ENCODE measurements at regions not wholly inside any gene's neighbourhood (a gene's known extent, or its start where the extent isn't known, plus 50 kb on each side); places are given as distances from the start of the nearest gene placed in this dataset.

DNA sequence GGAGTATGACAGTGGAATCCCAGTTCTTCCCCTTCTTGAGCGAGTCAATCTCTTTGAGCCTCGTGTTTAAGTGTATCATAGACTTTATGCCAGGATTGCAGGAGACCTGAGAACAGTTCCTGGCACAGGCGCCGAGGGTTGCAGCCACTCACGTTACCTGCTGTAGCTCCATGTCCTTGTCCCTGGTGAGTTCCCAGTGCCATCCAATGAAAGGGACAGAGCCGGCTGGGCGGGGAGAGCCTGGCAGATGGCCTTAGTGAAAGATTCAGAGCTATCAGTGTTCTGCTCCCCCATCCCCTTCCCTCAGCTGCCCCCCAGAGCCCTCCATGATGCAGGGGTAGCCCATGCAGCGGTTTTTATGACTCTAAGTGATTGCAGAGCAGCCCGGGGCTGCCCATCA lies 554.0 kb downstream of the BNC2 start:
- intact Hi-C loops (cut with micrococcal nuclease): no loop called here

DNA sequence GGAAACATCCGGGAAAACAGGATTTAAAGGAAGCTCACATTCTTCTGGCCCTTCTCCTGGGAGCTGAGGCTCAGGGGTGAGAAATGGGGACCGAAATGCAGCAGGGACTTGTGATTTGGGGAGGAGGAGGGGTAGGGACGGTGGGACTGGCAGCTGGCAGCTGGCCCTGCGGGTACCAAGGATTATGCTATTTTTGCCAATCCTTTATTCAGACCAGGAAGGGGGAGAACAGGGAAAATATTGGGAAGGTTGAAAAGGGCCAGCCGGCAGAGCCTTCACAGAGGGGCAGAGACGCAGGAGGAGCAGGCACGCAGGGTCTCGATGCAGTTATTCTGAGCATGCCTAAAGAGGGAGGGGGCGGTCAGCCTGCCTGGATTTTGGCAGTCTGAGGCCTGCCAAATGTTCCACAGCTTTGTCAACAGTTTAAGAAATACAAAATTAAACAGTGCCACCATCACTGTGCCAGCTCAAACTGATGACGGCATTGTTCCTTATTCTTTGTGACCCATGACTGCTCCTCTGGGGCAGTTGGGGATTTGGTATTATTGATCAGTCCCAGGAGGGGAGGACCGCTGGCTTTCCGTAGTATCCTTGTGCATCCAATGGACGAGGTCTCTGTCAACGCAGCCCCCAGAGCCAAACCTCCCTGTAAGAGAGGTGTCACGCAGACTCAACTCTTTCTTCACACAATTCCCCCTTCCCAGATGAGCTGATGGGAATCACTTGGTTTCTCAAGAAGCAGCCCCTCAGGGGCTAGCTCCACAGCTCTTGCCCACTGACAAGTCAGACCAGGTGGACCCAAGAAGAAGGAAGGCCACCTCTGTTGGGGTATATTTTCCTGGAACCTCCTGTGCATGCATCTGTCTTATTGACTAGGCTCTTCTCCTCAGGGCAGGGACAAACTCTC lies 553.3 kb downstream of the BNC2 start:
- POLR2A ChIA-PET: interaction anchor here (0.7 kb wide), 1 partner anchor 158 kb away, joined by 3 read pairs; no protein-coding TSS in a partner anchor
- Mint-ChIP-seq H3K27ac (ENCODE audit: low read depth, unreplicated experiment) (no peak overlapping the region), H3K4me3 (ENCODE audit: unreplicated experiment) (no peak overlapping the region), H3K9me3 (ENCODE audit: unreplicated experiment) (no peaks in the 10 kb centered on the region), H3K27me3 (ENCODE audit: insufficient read depth, unreplicated experiment) (no peaks in the 10 kb centered on the region), H3K4me1 (ENCODE audit: insufficient read depth, unreplicated experiment) (no peaks in the 10 kb centered on the region), H3K36me3 (ENCODE audit: insufficient read depth, unreplicated experiment) (no peaks in the 10 kb centered on the region)
- TF ChIP-seq, protein P1, sequence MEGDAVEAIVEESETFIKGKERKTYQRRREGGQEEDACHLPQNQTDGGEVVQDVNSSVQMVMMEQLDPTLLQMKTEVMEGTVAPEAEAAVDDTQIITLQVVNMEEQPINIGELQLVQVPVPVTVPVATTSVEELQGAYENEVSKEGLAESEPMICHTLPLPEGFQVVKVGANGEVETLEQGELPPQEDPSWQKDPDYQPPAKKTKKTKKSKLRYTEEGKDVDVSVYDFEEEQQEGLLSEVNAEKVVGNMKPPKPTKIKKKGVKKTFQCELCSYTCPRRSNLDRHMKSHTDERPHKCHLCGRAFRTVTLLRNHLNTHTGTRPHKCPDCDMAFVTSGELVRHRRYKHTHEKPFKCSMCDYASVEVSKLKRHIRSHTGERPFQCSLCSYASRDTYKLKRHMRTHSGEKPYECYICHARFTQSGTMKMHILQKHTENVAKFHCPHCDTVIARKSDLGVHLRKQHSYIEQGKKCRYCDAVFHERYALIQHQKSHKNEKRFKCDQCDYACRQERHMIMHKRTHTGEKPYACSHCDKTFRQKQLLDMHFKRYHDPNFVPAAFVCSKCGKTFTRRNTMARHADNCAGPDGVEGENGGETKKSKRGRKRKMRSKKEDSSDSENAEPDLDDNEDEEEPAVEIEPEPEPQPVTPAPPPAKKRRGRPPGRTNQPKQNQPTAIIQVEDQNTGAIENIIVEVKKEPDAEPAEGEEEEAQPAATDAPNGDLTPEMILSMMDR (IDR thresholded peaks at IDR 0.05; ENCODE audit: unreplicated experiment): no peak
- intact Hi-C loops (cut with micrococcal nuclease): no loop called here
- no peak for DNase-seq (ENCODE audit: unreplicated experiment)
- CTCF ChIA-PET: no interaction called here
- no TSS peak for BruUV-seq (replicated peaks)

More for the DNA sequence above, 554.0 kb downstream of the BNC2 start:
- Mint-ChIP-seq H3K27ac (ENCODE audit: low read depth, unreplicated experiment) (no peak overlapping the region), H3K4me1 (ENCODE audit: insufficient read depth, unreplicated experiment) (no peaks in the 10 kb centered on the region), H3K36me3 (ENCODE audit: insufficient read depth, unreplicated experiment) (no peaks in the 10 kb centered on the region), H3K9me3 (ENCODE audit: unreplicated experiment) (no peaks in the 10 kb centered on the region), H3K4me3 (ENCODE audit: unreplicated experiment) (no peak overlapping the region), H3K27me3 (ENCODE audit: insufficient read depth, unreplicated experiment) (no peaks in the 10 kb centered on the region)
- ChIA-PET POLR2A (interaction anchor here (0.6 kb wide), 1 partner anchor 50 kb away, joined by 3 read pairs; no protein-coding TSS in a partner anchor), CTCF (no interaction called here)
- no peak for DNase-seq (ENCODE audit: unreplicated experiment)
- TF ChIP-seq, protein P1 (IDR thresholded peaks at IDR 0.05; ENCODE audit: unreplicated experiment): no peak
- BruUV-seq (replicated peaks): no TSS peak

DNA sequence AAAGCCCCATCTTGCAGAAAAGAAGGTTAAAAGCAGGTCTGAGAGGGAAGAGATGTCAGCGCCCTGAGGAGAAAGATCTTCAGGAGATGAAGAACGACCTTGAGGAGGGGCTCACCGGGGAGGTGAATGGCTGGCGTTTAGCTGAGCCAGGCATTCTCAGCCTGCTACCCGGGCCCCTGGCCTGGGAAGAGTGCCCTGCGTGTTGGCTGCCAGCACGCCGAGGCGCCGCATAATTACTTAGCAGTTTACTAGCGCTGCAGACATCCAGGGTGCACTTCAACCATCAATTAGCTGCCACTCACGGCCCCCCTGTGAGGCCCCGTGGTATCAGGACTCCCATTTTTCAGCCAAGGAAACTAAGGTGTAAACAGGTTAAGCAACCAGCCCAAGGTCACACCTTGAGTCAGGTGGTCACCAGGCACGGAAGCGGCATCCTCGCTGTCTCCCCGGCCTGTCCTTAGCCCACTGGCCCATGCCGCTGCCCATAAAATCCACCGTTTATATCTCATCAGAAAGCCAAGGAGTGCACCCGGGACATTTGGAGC lies 551.9 kb downstream of the BNC2 start:
- ChIA-PET POLR2A (no interaction called here), CTCF (no interaction called here)
- intact Hi-C loops (cut with micrococcal nuclease): no loop called here

DNA sequence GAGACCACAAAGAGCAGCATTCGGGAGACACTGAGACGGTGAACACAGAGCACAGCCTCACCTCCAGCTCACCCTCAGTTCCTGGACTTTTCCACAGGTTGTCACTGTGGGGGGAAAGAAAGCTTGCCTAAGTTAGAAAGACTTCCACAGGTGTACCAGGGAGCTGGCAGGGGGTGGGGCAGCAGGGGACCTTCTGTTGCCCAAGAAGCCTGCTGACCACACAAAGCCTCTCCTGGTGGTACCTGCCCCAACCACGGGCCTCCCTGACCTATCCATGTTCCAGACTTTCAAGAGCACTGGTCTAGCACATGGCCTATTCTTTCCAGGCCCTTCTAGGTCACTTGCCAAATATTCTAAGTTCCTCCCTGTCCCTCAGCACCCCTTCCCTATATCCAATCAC lies 550.8 kb downstream of the BNC2 start:
- Mint-ChIP-seq H3K9me3 (ENCODE audit: unreplicated experiment) (no peaks in the 10 kb centered on the region), H3K36me3 (ENCODE audit: insufficient read depth, unreplicated experiment) (no peaks in the 10 kb centered on the region), H3K27ac (ENCODE audit: low read depth, unreplicated experiment) (no peak overlapping the region), H3K27me3 (ENCODE audit: insufficient read depth, unreplicated experiment) (no peaks in the 10 kb centered on the region), H3K4me1 (ENCODE audit: insufficient read depth, unreplicated experiment) (no peaks in the 10 kb centered on the region), H3K4me3 (ENCODE audit: unreplicated experiment) (no peak overlapping the region)
- TF ChIP-seq, protein P1 (IDR thresholded peaks at IDR 0.05; ENCODE audit: unreplicated experiment): no peak
- ChIA-PET POLR2A (no interaction called here), CTCF (no interaction called here)
- intact Hi-C loops (cut with micrococcal nuclease): no loop called here
- BruUV-seq (replicated peaks): no TSS peak
- no peak for DNase-seq (ENCODE audit: unreplicated experiment)

More for the DNA sequence above, 551.9 kb downstream of the BNC2 start:
- TF ChIP-seq, protein P1 (IDR thresholded peaks at IDR 0.05; ENCODE audit: unreplicated experiment): no peak
- Mint-ChIP-seq H3K9me3 (ENCODE audit: unreplicated experiment) (no peaks in the 10 kb centered on the region), H3K4me3 (ENCODE audit: unreplicated experiment) (no peak overlapping the region), H3K27me3 (ENCODE audit: insufficient read depth, unreplicated experiment) (no peaks in the 10 kb centered on the region), H3K36me3 (ENCODE audit: insufficient read depth, unreplicated experiment) (no peaks in the 10 kb centered on the region), H3K27ac (ENCODE audit: low read depth, unreplicated experiment) (no peak overlapping the region), H3K4me1 (ENCODE audit: insufficient read depth, unreplicated experiment) (no peaks in the 10 kb centered on the region)
- BruUV-seq (replicated peaks): no TSS peak
- no peak for DNase-seq (ENCODE audit: unreplicated experiment)
